Daoy (cell line): ENCODE measurements at regions not wholly inside any gene's neighbourhood (a gene's known extent, or its start where the extent isn't known, plus 50 kb on each side); places are given as distances from the start of the nearest gene placed in this dataset.
"Not testable (repeated sequence)": the region's sequence is repeated elsewhere in the genome, so short reads cannot be mapped to it uniquely, and the experiment has no call there.

Experiments
- DNase-seq: peaks from one replicate; pipeline ENCODE4 v3.0.0-alpha.2; 2015; ENCODE audit warnings: low read depth

DNA sequence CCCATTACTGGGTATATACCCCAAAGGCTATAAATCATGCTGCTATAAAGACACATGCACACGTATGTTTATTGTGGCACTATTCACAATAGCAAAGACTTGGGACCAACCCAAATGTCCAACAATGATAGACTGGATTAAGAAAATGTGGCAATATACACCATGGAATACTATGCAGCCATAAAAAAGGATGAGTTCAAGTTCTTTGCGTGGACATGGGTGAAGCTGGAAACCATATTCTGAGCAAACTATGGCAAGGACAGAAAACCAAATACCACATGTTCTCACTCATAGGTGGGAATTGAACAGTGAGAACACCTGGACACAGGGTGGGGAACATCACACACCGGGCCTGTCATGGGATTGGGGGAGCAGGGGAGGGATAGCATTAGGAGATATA is 54.4 kb upstream of the MUCL1 start:
- DNase-seq, result not testable (repeated sequence)

DNA sequence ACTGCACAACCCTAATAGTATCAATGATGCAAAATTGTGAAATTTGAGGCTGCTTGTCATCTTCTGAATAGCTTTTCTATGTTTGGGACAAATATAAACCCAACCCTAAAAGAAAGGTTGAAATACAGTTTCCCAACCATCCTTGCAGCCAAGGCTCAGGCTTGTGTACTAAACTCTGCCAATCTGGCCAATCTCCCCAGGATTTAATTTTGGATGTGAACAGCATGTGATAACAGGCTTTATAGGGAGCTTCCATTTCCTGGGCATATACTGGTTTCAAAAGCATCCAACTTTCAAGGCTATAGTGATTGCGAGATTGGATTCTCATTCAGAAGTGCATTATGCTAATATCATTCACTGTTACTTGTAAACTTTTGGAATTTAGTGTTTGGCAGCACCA is 55.7 kb upstream of the MUCL1 start:
- no peak for DNase-seq

DNA sequence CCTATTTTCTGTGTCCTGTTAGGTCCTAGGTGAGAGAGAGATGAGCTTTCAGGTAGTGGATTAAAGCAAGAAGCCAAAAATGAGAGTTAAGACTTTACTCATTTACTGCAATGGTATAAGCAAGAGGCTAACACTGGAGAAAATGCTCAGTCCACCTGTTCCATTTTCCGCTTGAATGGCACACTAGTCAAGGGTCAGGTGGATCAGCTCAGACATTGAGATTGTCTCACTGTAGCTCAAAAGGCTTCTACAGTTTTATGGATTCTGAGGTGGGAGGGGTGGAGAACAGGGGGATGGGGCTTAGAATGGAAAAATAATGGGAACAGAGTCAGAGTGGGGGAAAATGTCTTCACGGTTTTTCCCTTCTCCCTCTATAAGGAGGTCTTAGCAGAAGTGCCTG is 57.3 kb upstream of the MUCL1 start:
- DNase-seq, result no peak

- no peak for DNase-seq
Measured at GRCh38 chr12:54795644-54796043, 58.7 kb upstream of the MUCL1 start.

- DNase-seq, result no peak
Measured at GRCh38 chr12:54786081-54786480, 68.2 kb upstream of the MUCL1 start.

DNA sequence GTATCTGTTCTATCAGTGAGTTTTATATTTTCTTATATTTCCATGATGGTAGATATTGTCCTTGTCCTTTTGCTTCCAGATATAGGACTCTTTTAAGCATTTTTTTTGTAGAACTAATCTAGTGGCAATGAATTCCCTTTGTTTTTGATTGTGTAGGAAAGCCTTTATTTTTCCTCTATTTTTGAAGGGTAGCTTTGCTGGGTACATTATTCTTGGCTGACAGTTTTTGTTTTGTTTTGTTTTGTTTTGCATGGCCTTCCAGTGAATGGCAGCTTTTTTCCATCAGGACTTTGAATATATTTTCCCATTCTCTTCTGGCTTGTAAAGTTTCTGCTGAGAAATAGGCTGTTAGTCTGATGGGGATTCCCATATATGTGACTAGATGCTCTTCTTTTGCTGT is 70.2 kb upstream of the MUCL1 start:
- no peak for DNase-seq

DNA sequence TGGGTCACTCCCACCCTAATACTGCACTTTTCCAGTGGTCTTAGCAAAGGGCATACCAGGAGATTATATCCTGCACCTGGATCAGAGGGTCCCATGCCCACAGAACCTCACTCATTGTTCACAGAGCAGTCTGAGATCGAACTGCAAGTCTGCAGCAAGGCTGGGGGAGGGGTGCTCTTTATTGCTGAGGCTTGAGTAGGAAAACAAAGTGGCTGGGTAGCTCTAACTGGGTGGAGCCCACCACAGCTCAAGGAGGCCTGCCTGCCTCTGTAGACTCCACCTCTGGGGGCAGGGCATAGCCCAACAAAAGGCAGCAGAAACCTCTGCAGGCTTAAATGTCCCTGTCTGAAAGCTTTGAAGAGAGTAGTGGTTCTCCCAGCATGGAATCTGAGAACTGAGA is 77.3 kb upstream of the MUCL1 start:
- not testable (repeated sequence) for DNase-seq

DNA sequence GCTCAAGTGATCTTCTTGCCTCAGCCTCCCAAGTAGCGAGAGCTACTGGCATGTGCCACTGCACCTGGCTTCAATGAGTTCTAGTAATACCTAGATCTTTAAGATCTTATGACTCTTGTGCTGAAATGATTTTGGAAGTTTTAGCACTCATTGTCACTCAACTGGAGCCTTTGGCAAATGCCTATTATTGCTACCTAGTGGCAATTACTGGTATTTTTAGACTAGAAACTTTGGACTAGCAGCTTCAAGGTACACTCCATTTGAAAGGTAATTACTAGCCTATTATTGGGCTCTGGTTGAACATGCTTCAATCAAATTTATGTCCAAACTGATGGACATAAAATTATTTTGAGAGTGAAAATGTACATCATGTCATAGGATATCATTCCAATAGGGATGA is 80.7 kb upstream of the MUCL1 start:
- DNase-seq, result no peak

GRCh38 chr12:54765652-54766051 is 88.7 kb upstream of the MUCL1 start:
- DNase-seq, result no peak

GRCh38 chr12:54762390-54762789 is 91.9 kb upstream of the MUCL1 start:
- no peak for DNase-seq

DNA sequence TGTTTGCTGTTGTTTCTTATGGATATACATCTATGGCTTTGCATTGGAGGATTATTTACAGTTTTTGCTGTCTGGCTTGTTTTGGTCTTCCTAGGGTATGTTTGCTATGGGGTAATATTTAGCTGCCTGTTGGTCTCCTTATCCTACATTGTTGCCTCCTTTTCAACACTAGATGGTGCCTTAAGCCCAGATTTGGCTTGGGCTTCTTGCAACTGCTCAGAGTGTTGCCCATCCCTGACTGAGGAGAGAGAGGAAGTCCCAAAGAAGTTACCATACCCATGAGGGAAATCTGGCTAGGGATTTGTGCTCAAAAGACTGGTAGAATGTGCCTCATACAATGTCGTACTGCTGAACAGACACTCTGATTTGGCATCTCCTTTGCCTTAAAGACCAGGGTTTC is 94.6 kb upstream of the MUCL1 start:
- DNase-seq, result peak; percentile 52

- DNase-seq, result no peak
Measured at GRCh38 chr12:54751493-54751892, 102.8 kb upstream of the MUCL1 start.

GRCh38 chr12:54749191-54749818 is 101.1 kb upstream of the DCD start:
- DNase-seq, result peak; percentile 67

- DNase-seq, result no peak
Measured at GRCh38 chr12:54744590-54744989, 96.4 kb upstream of the DCD start.

- no peak for DNase-seq
Measured at GRCh38 chr12:54740882-54741281, 92.7 kb upstream of the DCD start.

DNA sequence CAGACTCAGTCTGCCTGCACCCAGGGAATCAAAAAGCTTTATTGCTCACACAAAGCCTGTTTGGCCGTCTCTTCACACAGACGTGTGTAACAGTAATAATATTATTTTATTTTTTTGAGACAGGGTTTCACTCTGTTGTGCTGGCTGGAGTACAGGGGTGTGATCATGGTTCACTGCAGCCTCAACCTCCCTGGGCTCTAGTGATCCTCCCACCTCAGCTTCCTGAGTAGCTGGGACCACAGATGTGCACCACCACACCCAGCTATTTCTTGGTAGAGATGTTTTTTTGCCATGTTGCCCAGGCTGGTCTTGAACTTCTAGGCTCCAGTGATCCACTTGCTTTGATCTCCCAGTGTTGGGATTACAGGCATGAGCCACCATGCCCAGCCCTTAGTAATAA is 88.4 kb upstream of the DCD start:
- no peak for DNase-seq

DNA sequence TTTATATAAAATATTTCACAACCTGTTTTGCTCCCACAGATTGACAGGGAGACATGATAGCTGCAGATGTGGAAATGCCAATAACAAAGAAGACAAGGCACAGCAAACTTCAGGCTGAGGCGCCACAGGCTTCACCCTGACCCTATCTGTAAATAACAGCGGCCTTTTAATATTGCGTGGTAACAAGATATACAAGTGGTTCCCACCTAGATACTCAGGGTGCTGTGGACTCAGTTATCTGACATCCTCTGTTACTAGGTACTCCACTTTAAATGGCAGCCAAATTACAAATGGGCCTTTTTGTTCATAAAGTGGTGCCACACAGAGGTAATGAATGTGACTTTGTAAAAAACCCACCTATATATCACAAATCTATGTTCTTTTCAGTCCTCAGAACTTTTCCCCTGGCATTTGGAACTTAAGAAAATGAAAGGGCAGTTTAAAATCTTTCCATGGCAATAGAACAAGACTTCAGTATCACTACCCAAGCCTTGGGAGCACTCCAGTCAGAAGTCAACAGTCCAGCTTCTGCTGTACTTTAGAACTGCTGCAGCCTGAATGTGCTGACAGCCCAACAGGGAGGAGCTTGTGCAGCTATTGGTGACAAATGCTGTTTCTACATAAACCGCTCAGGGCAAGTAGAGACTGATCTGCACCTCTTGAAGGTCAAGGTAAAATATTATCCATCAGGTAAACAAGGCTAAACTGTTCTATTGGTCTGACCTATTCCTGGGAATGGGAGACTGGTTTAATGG is 86.2 kb upstream of the DCD start:
- no peak for DNase-seq

DNA sequence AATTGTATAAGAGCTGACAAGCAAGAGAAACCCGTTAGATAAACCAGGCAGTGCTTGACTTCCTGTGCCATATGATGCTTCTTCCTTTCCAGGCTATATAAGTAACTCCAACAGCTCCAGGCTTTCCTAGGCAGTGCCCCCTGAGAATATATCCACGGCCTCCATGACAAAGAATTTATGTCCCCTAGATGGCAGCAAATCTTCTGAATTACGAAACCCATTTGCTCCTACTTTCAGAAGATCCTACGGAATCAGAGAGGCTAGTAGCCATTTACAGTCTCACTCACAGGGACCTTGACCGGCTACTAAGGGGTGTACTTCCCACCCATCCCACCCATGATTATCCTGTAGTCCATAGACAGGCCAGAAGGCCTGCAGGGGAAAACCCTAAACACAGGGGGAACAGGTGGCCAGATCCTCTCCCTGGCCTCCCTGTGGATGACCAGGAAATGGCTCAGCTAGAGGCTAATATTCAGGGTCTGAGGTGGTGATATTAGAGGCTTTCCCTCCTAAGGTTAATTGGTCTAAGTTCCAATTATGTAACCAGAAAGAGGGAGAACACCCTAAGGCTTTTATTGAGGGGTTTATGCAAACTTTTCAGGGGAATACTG is 77.2 kb upstream of the DCD start:
- peak; percentile 27 for DNase-seq

GRCh38 chr12:54723379-54724256 is 75.5 kb upstream of the DCD start:
- peak; percentile 44 for DNase-seq

GRCh38 chr12:54721312-54721711 is 73.1 kb upstream of the DCD start:
- no peak for DNase-seq

GRCh38 chr12:54719691-54720090 is 71.5 kb upstream of the DCD start:
- DNase-seq, result no peak

DNA sequence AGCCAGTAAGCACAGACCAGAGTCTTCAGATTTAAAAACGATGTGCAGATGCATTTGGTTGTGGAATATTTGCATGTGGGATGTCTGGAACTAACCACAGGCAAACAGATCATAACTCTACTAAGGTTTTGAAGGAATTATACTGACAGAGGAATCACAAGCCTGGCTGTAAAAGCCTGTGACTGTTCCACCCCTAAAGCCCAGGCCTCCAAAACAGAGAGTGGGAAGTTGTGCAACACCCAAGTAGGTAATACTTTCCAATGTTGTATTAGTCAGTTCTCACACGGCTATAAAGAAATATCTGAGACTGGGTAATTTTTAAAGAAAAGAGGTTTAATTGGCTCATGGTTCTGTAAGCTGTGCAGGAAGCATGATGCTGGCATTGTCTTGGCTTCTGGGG is 68.1 kb upstream of the DCD start:
- DNase-seq, result no peak
